GM20431 (cell line): ENCODE measurements at regions not wholly inside any gene's neighbourhood (a gene's known extent, or its start where the extent isn't known, plus 50 kb on each side); places are given as distances from the start of the nearest gene placed in this dataset.

Experiments
- in situ Hi-C: fragments of 300-500 bp; cut with MseI, MboI; formaldehyde crosslinking; loops from one replicate; pipeline ENCODE4 v1.15.0; 2020; ENCODE audit warnings: low sequenced_read_pairs; ENCODE audit not compliant: unreplicated experiment

DNA sequence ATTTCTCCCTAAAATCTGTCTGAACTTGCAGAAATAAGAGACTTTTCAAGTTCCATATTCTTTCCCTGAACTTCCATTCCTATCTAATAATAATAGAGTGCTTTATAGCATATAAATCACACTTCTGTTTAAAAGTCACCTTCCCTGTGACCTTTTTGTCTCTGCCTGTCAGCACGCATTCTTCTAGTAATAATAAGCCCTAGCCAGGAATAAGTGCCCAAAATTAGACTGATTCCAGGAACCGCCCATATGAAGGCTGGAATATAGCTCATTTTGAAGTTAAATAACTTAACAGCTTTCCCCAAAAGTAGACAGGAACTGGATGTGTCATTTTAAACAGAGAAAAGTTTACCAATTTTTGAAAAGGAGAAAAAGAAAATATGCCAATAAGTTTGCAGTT is 576.5 kb downstream of the EPHA4 start:
- in situ Hi-C loops = no loop called here

- in situ Hi-C loops = no loop called here
These were observed 573.9 kb downstream of the EPHA4 start for GRCh38 chr2:220998156-220998555.

DNA sequence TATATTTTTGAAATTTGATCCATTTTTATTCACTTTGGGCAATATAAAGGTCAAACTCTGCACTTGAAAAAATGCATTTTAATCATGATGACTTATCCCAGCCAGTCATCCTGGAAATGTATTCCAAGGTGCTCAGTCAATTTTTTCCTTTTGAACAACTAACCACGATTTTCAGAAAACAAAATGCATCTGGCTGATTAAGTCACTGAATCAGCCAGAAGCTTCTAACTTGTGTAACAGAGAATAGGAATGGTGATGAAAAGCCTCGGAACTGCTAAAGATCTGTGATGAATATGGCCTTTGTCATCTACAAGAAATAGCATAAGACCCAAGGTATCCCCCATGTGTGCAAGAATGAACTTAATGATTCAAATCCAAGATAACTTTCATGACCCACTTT is 572.7 kb downstream of the EPHA4 start:
- in situ Hi-C loops = no loop called here

DNA sequence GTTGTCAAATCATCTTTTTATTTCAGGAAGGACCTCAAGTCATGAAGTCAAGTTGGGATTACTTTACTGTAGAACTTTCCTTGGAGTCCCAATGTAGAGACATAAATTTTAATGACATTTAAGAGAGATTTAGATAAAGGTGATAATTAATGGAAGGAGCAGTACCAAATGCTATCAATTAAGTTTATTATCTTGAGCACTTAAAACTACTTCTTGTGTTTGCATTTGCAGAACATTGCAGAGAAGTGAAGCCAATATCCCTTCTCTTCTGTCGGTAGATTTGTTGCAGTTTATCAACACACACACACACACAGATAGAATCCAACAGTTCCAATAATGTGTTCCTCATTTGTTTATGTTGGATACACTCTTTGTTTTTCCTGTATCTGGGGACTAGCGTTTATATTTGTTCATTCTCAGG is 570.7 kb downstream of the EPHA4 start:
- in situ Hi-C loops = no loop called here

DNA sequence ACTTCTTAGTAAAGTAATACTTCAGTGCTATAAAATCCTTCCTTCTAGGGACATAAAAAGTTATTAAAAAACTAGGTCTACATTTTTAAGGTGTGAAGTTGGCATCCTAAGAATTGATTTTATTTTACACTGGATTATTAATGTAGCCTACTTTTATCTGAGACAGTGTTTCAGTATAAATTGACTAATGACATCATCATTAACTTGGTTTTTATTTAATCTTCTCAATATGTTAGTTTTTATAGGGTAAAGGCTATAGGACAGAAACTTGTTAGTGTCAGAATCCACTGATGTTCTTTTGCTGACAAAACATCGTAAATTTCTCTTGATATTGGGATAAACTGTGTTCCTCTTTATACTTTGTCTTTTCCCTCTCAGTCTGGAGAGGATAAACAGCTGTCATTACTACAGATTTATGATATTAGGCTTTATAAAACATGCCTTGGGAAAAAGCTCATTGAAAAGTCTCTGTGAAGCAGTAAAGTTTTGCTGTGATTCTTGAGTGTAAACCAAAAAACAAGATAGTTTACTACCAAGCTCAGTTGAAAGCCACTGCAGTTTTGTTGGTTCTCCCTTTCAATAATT is 569.9 kb downstream of the EPHA4 start:
- in situ Hi-C loops = no loop called here

DNA sequence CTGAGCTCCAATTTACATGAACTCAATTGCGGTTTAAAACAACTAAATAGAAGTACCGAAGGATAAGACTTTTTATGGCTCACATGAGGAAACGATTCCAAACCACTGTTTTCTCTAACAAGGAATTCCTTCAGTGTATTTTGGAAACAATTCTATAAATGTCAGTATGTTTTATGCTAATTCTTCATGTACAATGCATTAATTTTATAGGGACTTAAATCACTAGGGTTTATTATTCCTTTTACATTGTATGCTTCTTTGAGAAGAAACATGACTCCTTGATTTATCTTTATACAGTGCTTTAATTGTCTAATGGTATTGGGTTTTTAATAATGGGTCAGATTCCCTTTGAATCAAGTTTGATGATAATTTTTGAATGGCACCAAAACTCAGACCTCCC is 566.8 kb downstream of the EPHA4 start:
- in situ Hi-C loops = no loop called here

DNA sequence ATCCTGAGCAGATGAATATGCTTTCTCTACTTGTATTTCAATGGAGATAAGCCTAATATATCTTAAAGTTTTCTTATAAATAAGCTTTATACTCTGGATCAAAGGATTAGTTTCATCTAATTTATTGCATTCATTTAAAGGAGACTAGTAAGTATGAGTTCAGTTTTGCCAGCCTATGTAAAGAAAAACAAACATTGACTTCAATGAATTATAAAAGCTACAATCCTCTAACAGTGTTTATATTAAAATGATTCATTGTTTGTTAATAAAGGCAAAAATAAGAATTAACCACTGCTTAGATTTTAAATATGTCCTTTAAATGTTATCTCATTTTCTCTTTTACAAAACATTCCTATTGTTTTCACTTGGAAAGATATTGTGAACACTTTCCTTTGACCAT is 566.0 kb downstream of the EPHA4 start:
- in situ Hi-C loops = no loop called here

DNA sequence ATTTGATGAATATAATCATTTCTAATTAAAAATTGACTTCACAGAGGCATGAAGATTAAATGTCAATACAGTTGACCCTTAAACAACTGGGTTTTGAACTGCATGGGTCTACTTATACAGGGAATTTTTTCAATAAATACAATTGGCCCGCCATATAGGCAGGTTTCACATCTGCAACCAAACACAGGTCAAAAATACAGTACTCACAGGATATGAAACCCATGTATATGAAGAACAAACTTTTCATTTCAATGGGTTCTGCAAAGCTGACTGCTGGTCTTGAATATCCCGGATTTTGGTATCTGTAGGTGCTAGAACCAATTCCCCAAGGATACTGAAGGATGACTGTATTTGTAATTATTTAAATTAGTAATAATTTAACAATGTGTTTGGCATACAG is 555.6 kb downstream of the EPHA4 start:
- in situ Hi-C loops = no loop called here

DNA sequence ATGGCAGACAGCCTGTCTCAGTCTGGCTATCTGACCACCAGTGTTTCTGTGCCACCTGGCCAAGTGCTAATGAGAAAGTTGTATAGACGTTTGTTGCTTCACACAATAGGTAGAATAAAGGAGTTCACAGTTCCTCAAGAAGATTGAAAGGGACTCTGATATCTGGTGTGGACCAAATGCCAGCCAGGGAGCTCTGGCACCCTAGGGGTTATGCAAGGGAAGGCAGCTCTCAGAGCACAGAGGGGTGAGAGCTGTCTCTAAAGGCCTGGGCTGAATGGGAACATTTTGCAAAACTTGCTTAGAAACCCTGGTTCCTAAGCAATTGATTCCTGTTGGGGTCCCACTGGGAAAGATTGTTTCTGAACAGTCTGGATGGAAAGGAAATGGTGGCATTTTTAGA is 553.8 kb downstream of the EPHA4 start:
- in situ Hi-C loops = no loop called here

GRCh38 chr2:221019668-221020067 is 552.4 kb downstream of the EPHA4 start:
- in situ Hi-C loops = no loop called here

DNA sequence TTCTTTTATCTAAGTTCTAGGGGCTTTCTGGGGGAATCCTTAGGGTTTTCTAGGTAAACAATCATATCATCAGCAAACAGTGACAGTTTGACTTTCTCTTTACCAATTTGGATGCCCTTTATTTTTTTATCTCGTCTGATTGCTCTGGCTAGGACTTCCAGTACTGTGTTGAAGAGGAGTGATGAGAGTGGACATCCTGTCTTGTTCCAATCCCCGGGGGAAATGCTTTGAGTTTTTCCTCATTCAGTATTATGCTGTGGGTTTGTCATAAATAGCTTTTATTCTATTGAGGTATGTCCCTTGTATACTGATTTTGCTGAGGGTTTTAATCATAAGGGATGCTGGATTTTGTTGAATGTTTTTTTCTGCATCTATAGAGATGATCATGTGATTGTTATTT is 549.5 kb downstream of the EPHA4 start:
- in situ Hi-C loops = no loop called here

DNA sequence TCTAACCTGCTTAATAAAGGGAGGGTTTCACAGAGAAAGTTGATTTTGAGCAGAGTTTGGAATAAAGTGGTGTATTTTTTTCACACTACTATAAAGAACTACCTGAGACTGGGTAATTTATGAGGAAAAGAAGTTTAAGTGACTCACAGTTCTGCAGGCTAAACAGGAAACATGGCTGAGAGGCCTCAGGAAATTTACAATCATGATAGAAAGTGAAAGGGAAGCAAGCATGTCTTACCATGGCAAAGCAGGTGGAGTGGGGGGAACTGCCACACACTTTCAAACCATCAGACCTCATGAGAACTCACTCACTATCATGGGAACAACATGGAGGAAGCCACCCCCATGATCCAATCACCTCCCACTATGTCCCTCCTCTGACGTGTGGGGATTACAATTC is 546.7 kb downstream of the EPHA4 start:
- in situ Hi-C loops = no loop called here

DNA sequence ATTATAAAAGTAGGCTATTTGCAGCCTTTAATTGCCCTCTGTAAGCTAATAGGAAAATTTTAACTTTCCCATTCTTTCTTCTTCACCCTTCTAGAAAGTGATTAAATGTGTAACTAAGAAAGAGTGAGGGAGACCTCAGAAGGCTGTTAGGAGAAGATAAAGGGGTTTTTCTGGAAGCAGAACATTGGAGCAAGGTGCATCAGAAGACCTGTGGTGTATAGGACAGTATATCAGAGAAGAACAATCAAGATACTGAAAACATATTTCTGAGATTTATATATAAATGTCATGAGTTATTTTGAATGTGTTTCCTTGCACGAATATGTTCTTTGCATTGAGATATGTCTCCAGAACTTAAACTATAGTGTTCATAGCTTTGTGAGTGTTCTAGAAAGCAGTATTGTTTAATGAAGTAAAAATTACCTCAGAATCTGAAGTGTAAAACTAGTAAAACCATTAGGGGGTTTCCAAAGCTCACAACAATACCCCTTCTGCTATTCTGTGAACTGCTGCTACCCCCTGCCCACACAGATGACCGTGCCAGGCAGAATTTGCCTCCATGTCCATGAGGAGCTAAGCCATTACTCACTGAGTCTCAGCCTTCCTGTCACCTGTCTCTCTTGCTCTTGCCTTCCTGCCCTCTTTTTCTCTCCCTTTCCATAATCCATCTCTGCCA is 537.9 kb downstream of the EPHA4 start:
- in situ Hi-C loops = no loop called here

GRCh38 chr2:221034973-221035372 is 537.1 kb downstream of the EPHA4 start:
- in situ Hi-C loops = no loop called here

DNA sequence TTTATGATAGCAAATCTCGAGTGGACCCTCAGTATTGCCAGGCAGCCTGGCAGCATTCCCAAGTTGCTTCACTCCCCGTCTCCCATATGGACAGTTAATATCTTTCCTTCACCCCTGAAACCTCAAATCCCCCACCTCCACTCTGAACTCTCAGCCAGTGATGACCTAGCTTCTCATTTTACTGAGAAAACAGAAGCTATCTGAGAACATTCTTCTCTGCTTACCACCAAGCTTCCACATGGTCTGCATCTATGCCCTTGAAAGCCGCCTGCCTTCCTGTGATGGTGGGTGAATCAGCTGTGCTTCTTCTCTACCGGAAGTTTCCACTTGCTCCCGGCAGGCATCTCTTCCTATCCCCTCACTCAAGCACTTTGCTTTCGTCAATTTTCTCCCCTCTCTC is 529.2 kb downstream of the EPHA4 start:
- in situ Hi-C loops = no loop called here

GRCh38 chr2:221044781-221045180 is 527.3 kb downstream of the EPHA4 start:
- in situ Hi-C loops = no loop called here

DNA sequence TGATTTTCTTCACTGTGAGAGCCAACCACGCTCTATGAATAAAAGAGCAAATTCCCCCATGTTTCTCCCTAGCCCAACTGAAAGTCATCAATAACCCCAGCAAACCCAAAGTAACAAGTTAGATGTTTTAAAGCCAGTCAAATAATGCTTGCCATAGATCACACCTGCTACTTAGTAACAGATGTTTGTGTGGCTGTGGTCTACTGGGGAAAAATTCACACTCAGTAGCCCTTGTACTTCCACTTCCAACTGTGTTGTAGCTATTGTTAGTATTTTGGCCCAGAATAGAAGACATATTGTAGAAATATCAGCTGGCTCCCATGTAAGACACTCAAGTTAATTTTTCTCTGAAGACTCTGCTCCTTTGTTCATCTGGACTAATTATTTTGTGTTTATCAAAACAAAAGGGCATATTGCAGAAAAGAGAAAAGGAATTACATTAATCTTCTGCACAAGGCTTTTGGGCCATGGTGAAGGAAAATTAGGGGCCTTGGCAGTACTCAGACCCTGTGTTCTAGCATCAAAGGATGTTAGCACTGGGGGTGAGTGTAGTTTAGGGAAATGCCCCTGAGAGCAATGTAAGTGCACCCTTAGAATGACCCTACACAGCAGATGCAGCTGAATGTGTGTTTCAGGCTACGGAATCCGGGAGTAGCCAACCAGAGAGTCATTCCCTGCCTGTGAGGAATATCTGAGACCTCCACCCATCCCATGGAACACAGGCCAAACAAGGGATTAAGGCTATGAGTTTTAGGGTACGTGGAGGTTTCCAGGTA is 521.9 kb downstream of the EPHA4 start:
- in situ Hi-C loops = no loop called here

DNA sequence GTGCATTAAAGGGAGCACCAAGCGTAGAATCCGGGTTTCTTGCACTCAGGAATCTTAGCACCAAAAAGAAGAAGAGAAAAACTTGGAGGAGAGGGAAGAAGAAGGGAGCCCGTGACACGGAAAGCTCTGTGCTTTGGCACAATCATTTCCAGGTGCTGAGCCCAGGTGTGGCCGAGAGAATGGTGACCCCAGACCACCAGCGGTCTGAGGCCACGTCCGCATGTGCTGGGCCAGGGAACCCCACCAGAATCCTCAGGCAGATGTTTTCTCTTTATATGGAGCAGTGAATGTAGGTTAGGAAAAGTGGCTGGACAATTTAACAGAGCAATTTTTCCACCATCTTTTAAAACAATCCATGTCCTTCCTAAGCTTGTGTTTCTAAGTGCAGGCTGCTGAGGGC is 520.9 kb downstream of the EPHA4 start:
- in situ Hi-C loops = no loop called here

GRCh38 chr2:221060376-221060775 is 511.7 kb downstream of the EPHA4 start:
- in situ Hi-C loops = no loop called here

- in situ Hi-C loops = no loop called here
These were observed 508.5 kb downstream of the EPHA4 start for GRCh38 chr2:221063568-221063967.

- in situ Hi-C loops = no loop called here
These were observed 507.8 kb downstream of the EPHA4 start for GRCh38 chr2:221064058-221064854.
